SK-N-SH treated with all-trans-retinoic acid at 6 μM for 48 hours (cell line): ENCODE measurements at regions not wholly inside any gene's neighbourhood (a gene's known extent, or its start where the extent isn't known, plus 50 kb on each side); places are given as distances from the start of the nearest gene placed in this dataset.

Experiments used
- ATAC-seq: fragments of 200-7000 bp; cut with Tn5 transposase; 3 replicates; pipeline ENCODE4 v1.9.1; 2020; ENCODE audit warnings: mild to moderate bottlenecking, moderate library complexity
- ARNTL ChIP-seq: fragments of 450-650 bp; formaldehyde crosslinking; IDR thresholded peaks from 2 replicates; pipeline ENCODE4 v1.5.0; 2020; ENCODE audit warnings: low read depth, mild to moderate bottlenecking, moderate library complexity, borderline replicate concordance
- BACH2 ChIP-seq: fragments of 250-450 bp; sonication (Bioruptor Pico); IDR thresholded peaks from 2 replicates; pipeline ENCODE4 v1.9.0; 2021; ENCODE audit warnings: mild to moderate bottlenecking, borderline replicate concordance
- CSDC2 ChIP-seq: fragments of 250-450 bp; sonication (Bioruptor Pico); IDR thresholded peaks from 2 replicates; pipeline ENCODE4 v1.5.0; 2020; ENCODE audit warnings: mild to moderate bottlenecking, moderate library complexity
- ESRRG ChIP-seq: fragments of 250-450 bp; sonication (Bioruptor Pico); IDR thresholded peaks from 2 replicates; pipeline ENCODE4 v1.6.1; 2021; ENCODE audit warnings: mild to moderate bottlenecking
- ISL1 ChIP-seq: fragments of 250-450 bp; sonication (Bioruptor Pico); IDR thresholded peaks from 2 replicates; pipeline ENCODE4 v2.1.2; 2022; ENCODE audit warnings: mild to moderate bottlenecking, moderate library complexity
- OSR1 ChIP-seq: fragments of 250-450 bp; sonication (Bioruptor Pico); IDR thresholded peaks from 2 replicates; pipeline ENCODE4 v1.8.0; 2022; ENCODE audit warnings: moderate library complexity, mild to moderate bottlenecking, inconsistent platforms
- PPARA ChIP-seq: fragments of 250-450 bp; sonication (Bioruptor Pico); IDR thresholded peaks from 2 replicates; pipeline ENCODE4 v1.5.0; 2020; ENCODE audit warnings: mild to moderate bottlenecking, borderline replicate concordance
- RARB ChIP-seq: fragments of 250-450 bp; sonication (Bioruptor Pico); IDR thresholded peaks from 2 replicates; pipeline ENCODE4 v1.8.0; 2021; ENCODE audit warnings: mild to moderate bottlenecking, moderate library complexity
- SNAI2 ChIP-seq: fragments of 250-450 bp; sonication (Bioruptor Pico); IDR thresholded peaks from 2 replicates; pipeline ENCODE4 v1.5.0; 2020; ENCODE audit warnings: mild to moderate bottlenecking, moderate library complexity
- TCF4 ChIP-seq: fragments of 250-450 bp; sonication (Bioruptor Pico); IDR thresholded peaks from 2 replicates; pipeline ENCODE4 v1.8.0; 2021; ENCODE audit warnings: mild to moderate bottlenecking, moderate library complexity, borderline replicate concordance
- TOX ChIP-seq: fragments of 250-450 bp; sonication (Bioruptor Pico); IDR thresholded peaks from 2 replicates; pipeline ENCODE4 v1.8.0; 2021; ENCODE audit warnings: mild to moderate bottlenecking, moderate library complexity, borderline replicate concordance
- ZC3H10 ChIP-seq: fragments of 250-450 bp; sonication (Bioruptor Pico); IDR thresholded peaks from 2 replicates; pipeline ENCODE4 v1.5.1; 2021; ENCODE audit warnings: mild to moderate bottlenecking, moderate library complexity
- ZFP3 ChIP-seq: fragments of 250-450 bp; sonication (Bioruptor Pico); IDR thresholded peaks from 2 replicates; pipeline ENCODE4 v1.5.0; 2020; ENCODE audit warnings: mild to moderate bottlenecking, moderate library complexity
- ZFP30 ChIP-seq: fragments of 450-650 bp; formaldehyde crosslinking; IDR thresholded peaks from 2 replicates; pipeline ENCODE4 v1.5.0; 2022; ENCODE audit warnings: mild to moderate bottlenecking, moderate library complexity
- ZNF565 ChIP-seq: fragments of 450-650 bp; formaldehyde crosslinking; conservative IDR thresholded peaks from 2 replicates; pipeline ENCODE4 v1.5.0; 2020; ENCODE audit warnings: low read depth, mild to moderate bottlenecking, moderate library complexity
- ZNF70 ChIP-seq: fragments of 450-650 bp; formaldehyde crosslinking; IDR thresholded peaks from 2 replicates; pipeline ENCODE4 v1.5.0; 2020; ENCODE audit warnings: mild to moderate bottlenecking, moderate library complexity
- TF ChIP-seq, protein P1 (sequence below): fragments of 250-450 bp; sonication (Bioruptor Pico); IDR thresholded peaks from 2 replicates; pipeline ENCODE4 v1.8.0; 2021; ENCODE audit warnings: low read depth, mild to moderate bottlenecking, moderate library complexity, borderline replicate concordance
- TF ChIP-seq, protein P2 (sequence below): fragments of 250-450 bp; sonication (Bioruptor Pico); IDR thresholded peaks from 2 replicates; pipeline ENCODE4 v1.8.0; 2020; ENCODE audit warnings: mild to moderate bottlenecking, moderate library complexity, borderline replicate concordance
- TF ChIP-seq, protein P3 (sequence below): fragments of 250-450 bp; sonication (Bioruptor Pico); IDR thresholded peaks from 2 replicates; pipeline ENCODE4 v1.5.1; 2020; ENCODE audit warnings: low read depth, mild to moderate bottlenecking, moderate library complexity
- TF ChIP-seq, protein P4 (sequence below): fragments of 250-450 bp; sonication (Bioruptor Pico); IDR thresholded peaks from 2 replicates; pipeline ENCODE4 v1.5.0; 2020; ENCODE audit warnings: mild to moderate bottlenecking, moderate library complexity
- TF ChIP-seq, protein P5 (sequence below): fragments of 250-450 bp; sonication (Bioruptor Pico); IDR thresholded peaks from 2 replicates; pipeline ENCODE4 v1.5.1; 2021; ENCODE audit warnings: mild to moderate bottlenecking, moderate library complexity

DNA sequence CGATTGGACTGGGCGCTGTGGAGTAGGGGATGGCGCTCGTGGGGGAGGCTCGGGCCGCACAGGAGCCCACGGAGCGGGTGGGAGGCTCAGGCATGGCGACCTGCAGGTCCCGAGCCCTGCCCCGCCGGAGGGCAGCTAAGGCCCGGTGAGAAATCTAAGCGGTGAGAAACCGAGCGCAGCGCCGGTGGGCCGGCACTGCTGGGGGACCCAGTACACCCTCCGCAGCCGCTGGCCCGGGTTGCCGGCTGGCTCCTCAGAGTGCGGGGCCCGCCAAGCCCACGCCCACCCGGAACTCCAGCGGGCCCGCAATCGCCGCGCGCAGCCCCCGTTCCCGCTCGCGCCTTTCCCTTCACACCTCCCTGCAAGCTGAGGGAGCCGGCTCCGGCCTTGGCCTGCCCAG is 59.7 kb upstream of the MYLIP start (continued):
- TF ChIP-seq, protein P1, sequence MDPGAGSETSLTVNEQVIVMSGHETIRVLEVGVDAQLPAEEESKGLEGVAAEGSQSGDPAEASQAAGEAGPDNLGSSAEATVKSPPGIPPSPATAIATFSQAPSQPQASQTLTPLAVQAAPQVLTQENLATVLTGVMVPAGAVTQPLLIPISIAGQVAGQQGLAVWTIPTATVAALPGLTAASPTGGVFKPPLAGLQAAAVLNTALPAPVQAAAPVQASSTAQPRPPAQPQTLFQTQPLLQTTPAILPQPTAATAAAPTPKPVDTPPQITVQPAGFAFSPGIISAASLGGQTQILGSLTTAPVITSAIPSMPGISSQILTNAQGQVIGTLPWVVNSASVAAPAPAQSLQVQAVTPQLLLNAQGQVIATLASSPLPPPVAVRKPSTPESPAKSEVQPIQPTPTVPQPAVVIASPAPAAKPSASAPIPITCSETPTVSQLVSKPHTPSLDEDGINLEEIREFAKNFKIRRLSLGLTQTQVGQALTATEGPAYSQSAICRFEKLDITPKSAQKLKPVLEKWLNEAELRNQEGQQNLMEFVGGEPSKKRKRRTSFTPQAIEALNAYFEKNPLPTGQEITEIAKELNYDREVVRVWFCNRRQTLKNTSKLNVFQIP = no peak
- TF ChIP-seq ZC3H10 (CRISPR knock-in tag) = no peak
- no peak for TF ChIP-seq SNAI2 (CRISPR knock-in tag)
- TF ChIP-seq, protein P2, sequence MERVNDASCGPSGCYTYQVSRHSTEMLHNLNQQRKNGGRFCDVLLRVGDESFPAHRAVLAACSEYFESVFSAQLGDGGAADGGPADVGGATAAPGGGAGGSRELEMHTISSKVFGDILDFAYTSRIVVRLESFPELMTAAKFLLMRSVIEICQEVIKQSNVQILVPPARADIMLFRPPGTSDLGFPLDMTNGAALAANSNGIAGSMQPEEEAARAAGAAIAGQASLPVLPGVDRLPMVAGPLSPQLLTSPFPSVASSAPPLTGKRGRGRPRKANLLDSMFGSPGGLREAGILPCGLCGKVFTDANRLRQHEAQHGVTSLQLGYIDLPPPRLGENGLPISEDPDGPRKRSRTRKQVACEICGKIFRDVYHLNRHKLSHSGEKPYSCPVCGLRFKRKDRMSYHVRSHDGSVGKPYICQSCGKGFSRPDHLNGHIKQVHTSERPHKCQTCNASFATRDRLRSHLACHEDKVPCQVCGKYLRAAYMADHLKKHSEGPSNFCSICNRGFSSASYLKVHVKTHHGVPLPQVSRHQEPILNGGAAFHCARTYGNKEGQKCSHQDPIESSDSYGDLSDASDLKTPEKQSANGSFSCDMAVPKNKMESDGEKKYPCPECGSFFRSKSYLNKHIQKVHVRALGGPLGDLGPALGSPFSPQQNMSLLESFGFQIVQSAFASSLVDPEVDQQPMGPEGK (CRISPR knock-in tag) = no peak
- no peak for TF ChIP-seq ARNTL
- TF ChIP-seq ZFP30 (CRISPR knock-in tag) = no peak
- TF ChIP-seq ZNF70 = no peak
- no peak for TF ChIP-seq TCF4 (CRISPR knock-in tag)
- no peak for TF ChIP-seq ZNF565 (CRISPR knock-in tag)
- TF ChIP-seq, all 23 proteins: peak for 0

DNA sequence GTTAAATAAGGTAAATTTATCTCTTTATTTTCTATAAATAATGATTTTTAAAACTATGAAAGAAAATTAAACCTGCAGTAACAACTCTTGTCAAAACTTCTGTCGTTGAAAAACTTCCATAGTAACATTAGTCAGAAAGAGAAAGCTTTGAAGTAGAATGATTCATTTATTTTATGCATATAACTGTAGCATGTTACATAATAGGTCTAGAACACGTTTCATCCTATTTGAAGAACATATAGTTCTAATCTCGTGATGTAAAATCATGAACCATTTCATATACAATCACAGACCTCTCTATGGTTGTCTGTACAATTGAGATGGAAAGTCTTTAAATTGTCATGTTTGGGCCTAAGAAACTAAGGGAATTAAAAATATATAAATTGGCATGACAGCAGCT is 61.3 kb upstream of the MYLIP start:
- no peak for ATAC-seq
- TF ChIP-seq TOX (CRISPR knock-in tag) (no peak), BACH2 (CRISPR knock-in tag) (no peak), ESRRG (CRISPR knock-in tag) (no peak), ZNF565 (CRISPR knock-in tag) (no peak)
- TF ChIP-seq, protein P1 = no peak
- TF ChIP-seq, protein P3, sequence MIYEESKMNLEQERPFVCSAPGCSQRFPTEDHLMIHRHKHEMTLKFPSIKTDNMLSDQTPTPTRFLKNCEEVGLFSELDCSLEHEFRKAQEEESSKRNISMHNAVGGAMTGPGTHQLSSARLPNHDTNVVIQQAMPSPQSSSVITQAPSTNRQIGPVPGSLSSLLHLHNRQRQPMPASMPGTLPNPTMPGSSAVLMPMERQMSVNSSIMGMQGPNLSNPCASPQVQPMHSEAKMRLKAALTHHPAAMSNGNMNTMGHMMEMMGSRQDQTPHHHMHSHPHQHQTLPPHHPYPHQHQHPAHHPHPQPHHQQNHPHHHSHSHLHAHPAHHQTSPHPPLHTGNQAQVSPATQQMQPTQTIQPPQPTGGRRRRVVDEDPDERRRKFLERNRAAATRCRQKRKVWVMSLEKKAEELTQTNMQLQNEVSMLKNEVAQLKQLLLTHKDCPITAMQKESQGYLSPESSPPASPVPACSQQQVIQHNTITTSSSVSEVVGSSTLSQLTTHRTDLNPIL (CRISPR knock-in tag) = no peak

DNA sequence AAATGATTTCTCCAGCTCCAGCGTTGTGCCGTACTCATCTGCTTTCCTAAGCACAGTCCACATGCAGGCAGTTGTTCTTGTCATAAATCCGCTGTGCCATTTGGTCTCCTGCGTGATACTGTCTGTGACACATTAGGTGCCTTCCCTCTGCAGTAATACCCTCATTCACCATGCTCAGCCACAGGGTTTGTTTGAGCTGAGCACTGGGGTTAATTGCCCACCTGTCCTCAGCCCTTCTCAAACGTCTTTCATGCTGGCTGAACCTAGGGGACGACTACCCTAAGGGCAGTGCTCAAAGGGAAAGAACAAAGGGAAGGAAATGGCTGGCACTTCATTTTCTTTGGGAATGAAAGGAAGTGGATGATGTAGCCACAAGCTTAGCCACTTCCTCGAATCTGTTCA is 64.2 kb upstream of the MYLIP start:
- TF ChIP-seq RARB (CRISPR knock-in tag) (no peak), ARNTL (no peak), ZNF565 (CRISPR knock-in tag) (no peak), ZFP30 (CRISPR knock-in tag) (no peak), TOX (CRISPR knock-in tag) (no peak), ESRRG (CRISPR knock-in tag) (no peak), SNAI2 (CRISPR knock-in tag) (no peak), ZFP3 (no peak), OSR1 (CRISPR knock-in tag) (no peak), ISL1 (CRISPR knock-in tag) (no peak), BACH2 (CRISPR knock-in tag) (no peak), PPARA (CRISPR knock-in tag) (no peak), CSDC2 (CRISPR knock-in tag) (no peak)
- TF ChIP-seq, protein P4, sequence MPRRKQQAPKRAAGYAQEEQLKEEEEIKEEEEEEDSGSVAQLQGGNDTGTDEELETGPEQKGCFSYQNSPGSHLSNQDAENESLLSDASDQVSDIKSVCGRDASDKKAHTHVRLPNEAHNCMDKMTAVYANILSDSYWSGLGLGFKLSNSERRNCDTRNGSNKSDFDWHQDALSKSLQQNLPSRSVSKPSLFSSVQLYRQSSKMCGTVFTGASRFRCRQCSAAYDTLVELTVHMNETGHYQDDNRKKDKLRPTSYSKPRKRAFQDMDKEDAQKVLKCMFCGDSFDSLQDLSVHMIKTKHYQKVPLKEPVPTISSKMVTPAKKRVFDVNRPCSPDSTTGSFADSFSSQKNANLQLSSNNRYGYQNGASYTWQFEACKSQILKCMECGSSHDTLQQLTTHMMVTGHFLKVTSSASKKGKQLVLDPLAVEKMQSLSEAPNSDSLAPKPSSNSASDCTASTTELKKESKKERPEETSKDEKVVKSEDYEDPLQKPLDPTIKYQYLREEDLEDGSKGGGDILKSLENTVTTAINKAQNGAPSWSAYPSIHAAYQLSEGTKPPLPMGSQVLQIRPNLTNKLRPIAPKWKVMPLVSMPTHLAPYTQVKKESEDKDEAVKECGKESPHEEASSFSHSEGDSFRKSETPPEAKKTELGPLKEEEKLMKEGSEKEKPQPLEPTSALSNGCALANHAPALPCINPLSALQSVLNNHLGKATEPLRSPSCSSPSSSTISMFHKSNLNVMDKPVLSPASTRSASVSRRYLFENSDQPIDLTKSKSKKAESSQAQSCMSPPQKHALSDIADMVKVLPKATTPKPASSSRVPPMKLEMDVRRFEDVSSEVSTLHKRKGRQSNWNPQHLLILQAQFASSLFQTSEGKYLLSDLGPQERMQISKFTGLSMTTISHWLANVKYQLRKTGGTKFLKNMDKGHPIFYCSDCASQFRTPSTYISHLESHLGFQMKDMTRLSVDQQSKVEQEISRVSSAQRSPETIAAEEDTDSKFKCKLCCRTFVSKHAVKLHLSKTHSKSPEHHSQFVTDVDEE (CRISPR knock-in tag) = no peak
- TF ChIP-seq, protein P5, sequence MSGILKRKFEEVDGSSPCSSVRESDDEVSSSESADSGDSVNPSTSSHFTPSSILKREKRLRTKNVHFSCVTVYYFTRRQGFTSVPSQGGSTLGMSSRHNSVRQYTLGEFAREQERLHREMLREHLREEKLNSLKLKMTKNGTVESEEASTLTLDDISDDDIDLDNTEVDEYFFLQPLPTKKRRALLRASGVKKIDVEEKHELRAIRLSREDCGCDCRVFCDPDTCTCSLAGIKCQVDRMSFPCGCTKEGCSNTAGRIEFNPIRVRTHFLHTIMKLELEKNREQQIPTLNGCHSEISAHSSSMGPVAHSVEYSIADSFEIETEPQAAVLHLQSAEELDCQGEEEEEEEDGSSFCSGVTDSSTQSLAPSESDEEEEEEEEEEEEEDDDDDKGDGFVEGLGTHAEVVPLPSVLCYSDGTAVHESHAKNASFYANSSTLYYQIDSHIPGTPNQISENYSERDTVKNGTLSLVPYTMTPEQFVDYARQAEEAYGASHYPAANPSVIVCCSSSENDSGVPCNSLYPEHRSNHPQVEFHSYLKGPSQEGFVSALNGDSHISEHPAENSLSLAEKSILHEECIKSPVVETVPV = no peak
- TF ChIP-seq, protein P1 = no peak
- TF ChIP-seq, all 23 proteins: peak for 0
- ATAC-seq = no peak
